H1 (cell line): ENCODE measurements at regions not wholly inside any gene's neighbourhood (a gene's known extent, or its start where the extent isn't known, plus 50 kb on each side); places are given as distances from the start of the nearest gene placed in this dataset.

Source experiments
- CTCF ChIA-PET: fragments of 300-600 bp; sonication (Branson Sonifier 250); formaldehyde crosslinking; loops from one replicate; lab custom pipeline; 2021; ENCODE audit not compliant: partially characterized antibody; lab: Charles Lee
- POLR2A ChIA-PET: fragments of 300-600 bp; sonication (Branson Sonifier 250); formaldehyde crosslinking; loops from one replicate; lab custom pipeline; 2021; ENCODE audit warnings: inconsistent platforms; ENCODE audit not compliant: partially characterized antibody; lab: Charles Lee
- DNase-seq, 2 experiments: peaks; one replicate each; pipeline versions ENCODE4 v3.0.0 to v3.0.0-alpha.2; 2010 to 2022; ENCODE audit warnings: low spot score in 2 of 2, low read depth in 1 of 2, mixed read lengths in 1 of 2
- FAIRE-seq: peaks from 2 replicates; lab custom pipeline; 2011; peaks lifted over from hg19 to GRCh38; lab: Jason Lieb, UNC
- H2AFZ ChIP-seq: 2 replicates; pipeline ENCODE4 v1.8.1; 2012; ENCODE audit warnings: low read length, inconsistent platforms
- H2AK5ac ChIP-seq: 2 replicates; pipeline ENCODE4 v1.6.1; 2013; ENCODE audit warnings: low read depth, low read length
- H2BK120ac ChIP-seq: replicated peaks from 2 replicates; pipeline ENCODE3; 2013; ENCODE audit warnings: low read depth, low read length, inconsistent platforms
- H2BK12ac ChIP-seq: 2 replicates; pipeline ENCODE4 v1.6.1; 2013; ENCODE audit warnings: low read depth, low read length
- H2BK15ac ChIP-seq: 2 replicates; pipeline ENCODE4 v1.6.1; 2013; ENCODE audit warnings: low read length
- H2BK20ac ChIP-seq: 2 replicates; pipeline ENCODE4 v1.6.1; 2013; ENCODE audit warnings: low read length
- H2BK5ac ChIP-seq: 2 replicates; pipeline ENCODE4 v1.6.1; 2013; ENCODE audit warnings: low read depth, low read length
- H3K14ac ChIP-seq: 2 replicates; pipeline ENCODE4 v1.6.1; 2013; ENCODE audit warnings: inconsistent platforms; ENCODE audit not compliant: insufficient read length
- H3K18ac ChIP-seq: 2 replicates; pipeline ENCODE4 v1.6.1; 2013; ENCODE audit warnings: low read length; ENCODE audit errors: extremely low read depth
- H3K23ac ChIP-seq: 2 replicates; pipeline ENCODE4 v1.6.1; 2013; ENCODE audit warnings: inconsistent platforms; ENCODE audit not compliant: insufficient read length
- H3K23me2 ChIP-seq: 2 replicates; pipeline ENCODE4 v1.6.1; 2013; ENCODE audit warnings: low read depth, low read length
- H3K27ac ChIP-seq: 2 replicates; pipeline ENCODE4 v1.6.1; 2011; ENCODE audit warnings: low read depth, low read length, inconsistent platforms
- H3K27me3 ChIP-seq, 4 experiments: replicated peaks in 1 of 4; 1 replicate in 1 of 4; 2 replicates in 3 of 4; pipeline versions ENCODE4 v1.6.1 to v1.8.1; 2011 to 2013; ENCODE audit warnings: low read length in 3 of 4, mild to moderate bottlenecking in 3 of 4, inconsistent platforms in 2 of 4, mixed read lengths in 2 of 4, moderate library complexity in 1 of 4; ENCODE audit not compliant: control insufficient read depth in 3 of 4, insufficient read depth in 3 of 4; ENCODE audit errors: extremely low read depth in 1 of 4
- H3K36me3 ChIP-seq, 4 experiments: 2 replicates each; pipeline versions ENCODE4 v1.6.1 to v1.8.1; 2011 to 2013; ENCODE audit warnings: mild to moderate bottlenecking in 4 of 4, low read length in 3 of 4, moderate library complexity in 2 of 4, control low read depth in 1 of 4, inconsistent platforms in 1 of 4; ENCODE audit not compliant: insufficient read depth in 4 of 4, control insufficient read depth in 2 of 4
- H3K4ac ChIP-seq: replicated peaks from 2 replicates; pipeline ENCODE3; 2013; ENCODE audit warnings: low read length, low read depth, mixed read lengths, inconsistent platforms; ENCODE audit not compliant: insufficient read length
- H3K4me1 ChIP-seq, 4 experiments: replicated peaks in 1 of 4; 1 replicate in 1 of 4; 2 replicates in 3 of 4; pipeline versions ENCODE4 v1.6.1 to v1.8.1; 2011 to 2013; ENCODE audit warnings: low read length in 3 of 4, inconsistent platforms in 2 of 4, mixed read lengths in 1 of 4; ENCODE audit not compliant: insufficient read depth in 4 of 4, control insufficient read depth in 3 of 4
- H3K4me2 ChIP-seq, 2 experiments: 2 replicates each; pipeline versions ENCODE4 v1.6.1 to v1.8.1; 2011 to 2013; ENCODE audit warnings: low read depth in 2 of 2, low read length in 2 of 2, control low read depth in 1 of 2, inconsistent platforms in 1 of 2, mild to moderate bottlenecking in 1 of 2; ENCODE audit not compliant: insufficient read depth in 1 of 2
- H3K4me3 ChIP-seq, 4 experiments: fragments of 200-600, 300-600 bp in 1 of 4; sonication (generic), shearing (Covaris generic), sonication (Bioruptor Twin) in 1 of 4; 2 replicates each; pipeline versions ENCODE4 v1.5.1 to v1.8.1; 2011 to 2016; ENCODE audit warnings: low read length in 4 of 4, low read depth in 3 of 4, control low read depth in 2 of 4, inconsistent platforms in 2 of 4, mild to moderate bottlenecking in 2 of 4, mixed read lengths in 1 of 4, moderate library complexity in 1 of 4; ENCODE audit not compliant: insufficient read depth in 2 of 4; ENCODE audit errors: extremely low read depth in 1 of 4
- H3K56ac ChIP-seq: replicated peaks from 2 replicates; pipeline ENCODE3; 2013; ENCODE audit warnings: low read depth, mild to moderate bottlenecking, mixed read lengths, low read length, inconsistent platforms; ENCODE audit not compliant: insufficient read length
- H3K79me1 ChIP-seq: 2 replicates; pipeline ENCODE4 v1.6.1; 2013; ENCODE audit warnings: low read depth, low read length, control low read depth
- H3K79me2 ChIP-seq, 2 experiments: 2 replicates each; pipeline versions ENCODE4 v1.6.1 to v1.8.1; 2012 to 2013; ENCODE audit warnings: low read length in 2 of 2, mild to moderate bottlenecking in 2 of 2, inconsistent platforms in 1 of 2; ENCODE audit not compliant: insufficient read depth in 2 of 2, control insufficient read depth in 1 of 2
- H3K9ac ChIP-seq, 4 experiments: replicated peaks in 1 of 4; 1 replicate in 1 of 4; 2 replicates in 3 of 4; pipeline versions ENCODE4 v1.6.1 to v1.8.1; 2011 to 2013; ENCODE audit warnings: low read depth in 3 of 4, low read length in 3 of 4, control low read depth in 2 of 4, mild to moderate bottlenecking in 2 of 4, moderate library complexity in 2 of 4, inconsistent platforms in 1 of 4; ENCODE audit errors: extremely low read depth in 1 of 4
- H3K9me3 ChIP-seq, 2 experiments: 2 replicates each; pipeline versions ENCODE4 v1.6.1 to v1.8.1; 2012 to 2013; ENCODE audit warnings: mild to moderate bottlenecking in 2 of 2, moderate library complexity in 2 of 2, control low read depth in 1 of 2, inconsistent platforms in 1 of 2, low read depth in 1 of 2, low read length in 1 of 2, mixed read lengths in 1 of 2; ENCODE audit not compliant: insufficient read depth in 2 of 2
- H4K20me1 ChIP-seq, 2 experiments: replicated peaks in 1 of 2; 2 replicates each; pipeline versions ENCODE3 to v1.8.1; 2011 to 2013; ENCODE audit warnings: inconsistent platforms in 2 of 2, low read length in 2 of 2, mild to moderate bottlenecking in 1 of 2; ENCODE audit not compliant: insufficient read depth in 2 of 2, control insufficient read depth in 1 of 2
- H4K5ac ChIP-seq: 2 replicates; pipeline ENCODE4 v1.6.1; 2013; ENCODE audit warnings: low read length, low read depth, mixed read lengths, inconsistent platforms; ENCODE audit not compliant: insufficient read length
- H4K8ac ChIP-seq: 2 replicates; pipeline ENCODE4 v1.8.0; 2013; ENCODE audit warnings: mild to moderate bottlenecking, moderate library complexity, low read length, inconsistent platforms; ENCODE audit not compliant: insufficient read depth; ENCODE audit errors: extremely low read depth
- H4K91ac ChIP-seq: replicated peaks from 2 replicates; pipeline ENCODE3; 2013; ENCODE audit warnings: low read length, mixed read lengths, inconsistent platforms; ENCODE audit not compliant: insufficient read length
- CREB1 ChIP-seq: IDR thresholded peaks from 2 replicates; pipeline ENCODE4 v1.6.1; 2012; ENCODE audit warnings: inconsistent platforms
- CTBP2 ChIP-seq: IDR thresholded peaks from 2 replicates; pipeline ENCODE4 v1.7.0; 2011; ENCODE audit warnings: borderline replicate concordance, mild to moderate bottlenecking, moderate library complexity, mixed read lengths, low read length; ENCODE audit not compliant: insufficient read depth, insufficient read length
- PHF8 ChIP-seq: fragments of 200-600 bp; sonication (generic); conservative IDR thresholded peaks from 2 replicates; pipeline ENCODE4 v1.7.1; 2012; ENCODE audit warnings: low read depth, mild to moderate bottlenecking, inconsistent platforms, low read length, moderate library complexity
- POU5F1 ChIP-seq: IDR thresholded peaks from 2 replicates; pipeline ENCODE4 v1.6.1; 2011; ENCODE audit warnings: low read depth, mild to moderate bottlenecking, low read length, moderate library complexity
- RXRA ChIP-seq: IDR thresholded peaks from 2 replicates; pipeline ENCODE4 v1.6.1; 2011; ENCODE audit warnings: low read depth, mild to moderate bottlenecking, low read length, moderate library complexity; ENCODE audit not compliant: insufficient read depth
- SAP30 ChIP-seq: fragments of 300-600 bp; sonication (generic); IDR thresholded peaks from 2 replicates; pipeline ENCODE4 v1.7.1; 2012; ENCODE audit warnings: low read length, moderate library complexity, mild to moderate bottlenecking, inconsistent platforms; ENCODE audit not compliant: insufficient read depth, insufficient replicate concordance

GRCh38 chr10:10385831-10386230, 631.8 kb upstream of the CELF2 start:
- H3K79me2 ChIP-seq: no peaks in the 10 kb centered on the region
- no peak overlapping the region for H3K4ac ChIP-seq
- H3K18ac ChIP-seq: no peak overlapping the region
- no peak overlapping the region for H3K14ac ChIP-seq
- no peaks in the 10 kb centered on the region; a peak in 1 of 7 replicates for H3K27me3 ChIP-seq
- CTCF ChIA-PET: no interaction called here
- H4K20me1 ChIP-seq: no peaks in the 10 kb centered on the region
- no peak overlapping the region for H3K4me3 ChIP-seq
- no peaks in the 10 kb centered on the region for H3K4me1 ChIP-seq
- H2AFZ ChIP-seq: no peak overlapping the region
- no peak overlapping the region for H2BK5ac ChIP-seq
- H4K8ac ChIP-seq: no peak overlapping the region
- no peak overlapping the region for H2BK120ac ChIP-seq
- H3K9ac ChIP-seq: no peak overlapping the region
- DNase-seq (no peak), FAIRE-seq (no peak)
- no peak for TF ChIP-seq RXRA
- no peak for TF ChIP-seq CTBP2
- no peak for TF ChIP-seq SAP30
- no peak for TF ChIP-seq PHF8
- TF ChIP-seq CREB1: no peak
- TF ChIP-seq POU5F1: no peak
- no peak overlapping the region for H4K91ac ChIP-seq
- H3K36me3 ChIP-seq: no peaks in the 10 kb centered on the region
- H3K27ac ChIP-seq: no peak overlapping the region
- H4K5ac ChIP-seq: no peak overlapping the region
- H2AK5ac ChIP-seq: no peak overlapping the region
- H3K4me2 ChIP-seq: no peak overlapping the region
- POLR2A ChIA-PET: no interaction called here
- H3K9me3 ChIP-seq: no peaks in the 10 kb centered on the region
- no peak overlapping the region for H3K23ac ChIP-seq
- H2BK12ac ChIP-seq: no peak overlapping the region
- no peak overlapping the region for H2BK20ac ChIP-seq
- H3K56ac ChIP-seq: no peak overlapping the region
- H2BK15ac ChIP-seq: no peak overlapping the region
- no peaks in the 10 kb centered on the region for H3K23me2 ChIP-seq
- H3K79me1 ChIP-seq: no peaks in the 10 kb centered on the region
